ENCODE measurements at regions not wholly inside any gene's neighbourhood (a gene's known extent, or its start where the extent isn't known, plus 50 kb on each side); places are given as distances from the start of the nearest gene placed in this dataset.
"Not testable (repeated sequence)": the region's sequence is repeated elsewhere in the genome, so short reads cannot be mapped to it uniquely, and the experiment has no call there.

GRCh38 chr11:45395947-45396346, 109.8 kb upstream of the SYT13 start:
- intact Hi-C loops (cut with micrococcal nuclease) = no loop called here
- no peak for ATAC-seq
- no peak for DNase-seq

DNA sequence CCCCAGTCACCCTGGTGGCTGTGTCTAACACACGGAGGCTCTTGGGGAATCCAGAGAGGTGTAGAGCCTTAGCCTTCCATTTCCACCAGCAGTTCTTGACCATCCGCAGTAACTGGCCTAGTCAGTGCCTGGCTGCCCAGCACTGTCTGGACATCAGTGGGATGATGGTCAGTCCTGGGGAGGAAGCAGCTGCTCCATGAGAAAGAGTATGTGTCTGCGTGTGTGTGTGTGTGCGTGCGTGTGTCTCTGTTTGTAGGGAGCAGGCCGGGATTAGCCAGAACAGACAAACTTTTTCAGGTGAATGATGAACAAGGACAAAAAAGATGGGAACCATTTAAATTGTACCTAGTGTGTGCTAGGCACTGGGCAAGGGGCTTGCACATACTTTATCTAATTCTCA, 109.3 kb upstream of the SYT13 start:
- DNase-seq (no peak), ATAC-seq (no peak)
- intact Hi-C loops (cut with micrococcal nuclease) = no loop called here

- intact Hi-C loops (cut with micrococcal nuclease) = no loop called here
- no peak for ATAC-seq
- DNase-seq = no peak
Observed at GRCh38 chr11:45394294-45395085, 108.3 kb upstream of the SYT13 start.

- no peak for DNase-seq
- intact Hi-C loops (cut with micrococcal nuclease) = no loop called here
Observed at GRCh38 chr11:45393826-45394225, 107.7 kb upstream of the SYT13 start.

GRCh38 chr11:45393334-45393733, 107.2 kb upstream of the SYT13 start:
- ATAC-seq (no peak), DNase-seq (no peak)
- intact Hi-C loops (cut with micrococcal nuclease) = no loop called here

More at GRCh38 chr11:45393826-45394225, 107.7 kb upstream of the SYT13 start:
- no peak for ATAC-seq

DNA sequence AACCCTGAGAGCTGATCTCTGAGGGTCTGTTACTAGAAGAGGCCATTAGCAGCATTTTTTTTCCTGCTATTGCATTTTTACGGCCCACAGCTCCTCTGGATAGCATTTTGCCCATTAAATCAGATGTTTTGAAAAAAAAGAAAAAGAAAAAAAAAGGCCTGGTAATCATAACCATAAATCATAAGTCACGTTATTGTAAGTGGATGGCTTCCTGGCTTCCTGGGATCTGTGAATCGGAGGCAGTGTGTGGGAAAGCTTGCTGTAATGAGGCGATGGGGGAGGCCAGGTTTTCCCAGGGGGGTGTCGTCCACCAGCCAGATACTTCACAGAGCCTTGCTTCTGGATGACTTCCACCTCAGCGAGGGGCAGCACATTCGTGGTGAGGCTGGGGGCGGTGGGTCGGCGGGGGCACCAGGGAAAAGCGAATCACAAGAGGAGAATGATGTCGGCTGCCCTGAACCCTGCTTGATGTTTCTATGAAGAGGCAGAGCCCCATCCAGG, 106.5 kb upstream of the SYT13 start:
- ATAC-seq = no peak
- intact Hi-C loops (cut with micrococcal nuclease) = no loop called here
- DNase-seq = no peak

DNA sequence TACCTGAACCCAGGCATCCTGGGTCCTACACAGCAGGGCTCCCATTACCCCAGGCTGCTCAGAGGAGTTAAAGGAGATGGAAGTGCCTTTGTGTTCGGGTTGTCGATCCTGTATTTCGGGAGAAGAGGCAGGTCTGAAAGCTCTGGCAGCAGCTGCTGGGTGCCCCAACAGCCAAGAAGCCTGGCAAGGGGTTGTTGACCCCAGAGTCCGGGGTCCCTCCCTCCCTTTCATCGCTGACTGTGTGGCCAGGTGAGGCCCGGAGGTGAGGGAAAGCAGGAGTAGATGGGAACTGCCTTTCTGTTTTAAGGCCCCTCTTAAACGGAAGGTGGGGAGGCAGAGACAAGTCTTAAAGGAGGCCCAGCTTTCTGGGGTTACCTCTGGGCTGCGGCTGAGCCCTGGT, 106.0 kb upstream of the SYT13 start:
- intact Hi-C loops (cut with micrococcal nuclease) = no loop called here
- no peak for DNase-seq
- ATAC-seq = no peak

GRCh38 chr11:45391168-45391850, 105.2 kb upstream of the SYT13 start:
- intact Hi-C loops (cut with micrococcal nuclease) = no loop called here
- DNase-seq (no peak), ATAC-seq (no peak)

GRCh38 chr11:45390407-45390806, 104.3 kb upstream of the SYT13 start:
- ATAC-seq = no peak
- intact Hi-C loops (cut with micrococcal nuclease) = no loop called here
- no peak for DNase-seq

DNA sequence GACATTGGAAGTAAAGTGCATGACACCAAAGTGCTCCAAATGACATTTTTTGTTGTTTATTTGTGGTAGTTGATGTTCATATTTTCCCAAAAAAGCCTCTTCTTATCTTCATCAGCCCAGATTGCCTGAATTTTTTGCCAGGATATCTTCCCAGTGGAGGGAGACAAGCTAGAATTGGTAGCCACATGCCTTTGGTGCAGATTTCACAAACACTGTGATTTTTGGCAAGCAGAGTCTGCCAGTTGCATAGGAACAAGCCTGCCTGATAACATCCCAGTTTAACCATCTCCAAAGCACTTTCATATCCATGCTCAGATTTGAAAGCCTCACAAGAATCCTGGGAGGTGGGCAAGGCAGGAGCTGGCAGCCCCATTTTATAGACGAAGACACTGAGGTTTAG, 102.3 kb upstream of the SYT13 start:
- DNase-seq (no peak), ATAC-seq (no peak)
- intact Hi-C loops (cut with micrococcal nuclease) = no loop called here

GRCh38 chr11:45387885-45388284, 101.7 kb upstream of the SYT13 start:
- ATAC-seq; DNase-seq; intact Hi-C loops (cut with micrococcal nuclease): not testable (repeated sequence)

GRCh38 chr11:45386972-45387371, 100.8 kb upstream of the SYT13 start:
- intact Hi-C loops (cut with micrococcal nuclease) = no loop called here
- ATAC-seq = no peak
- DNase-seq = no peak

DNA sequence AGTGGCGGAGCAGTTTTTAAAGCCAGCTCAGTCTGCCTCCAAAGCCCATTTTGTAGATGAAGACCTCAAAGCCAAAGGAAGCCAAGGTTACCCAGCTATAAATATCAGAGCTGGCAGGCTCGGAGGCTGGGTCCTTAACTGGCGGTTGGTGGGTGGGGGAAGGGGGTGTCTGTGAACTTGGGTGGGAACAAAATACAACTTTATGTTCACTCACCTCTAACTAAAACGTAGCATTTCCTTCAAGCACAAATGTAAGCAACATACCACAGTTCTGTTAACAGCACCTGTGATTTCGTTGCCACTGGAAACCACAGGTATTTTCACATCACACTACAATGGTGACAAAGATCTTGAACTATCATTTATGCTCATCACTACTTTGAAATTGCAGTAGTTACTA, 99.7 kb upstream of the SYT13 start:
- DNase-seq (no peak), ATAC-seq (no peak)
- intact Hi-C loops (cut with micrococcal nuclease) = no loop called here

DNA sequence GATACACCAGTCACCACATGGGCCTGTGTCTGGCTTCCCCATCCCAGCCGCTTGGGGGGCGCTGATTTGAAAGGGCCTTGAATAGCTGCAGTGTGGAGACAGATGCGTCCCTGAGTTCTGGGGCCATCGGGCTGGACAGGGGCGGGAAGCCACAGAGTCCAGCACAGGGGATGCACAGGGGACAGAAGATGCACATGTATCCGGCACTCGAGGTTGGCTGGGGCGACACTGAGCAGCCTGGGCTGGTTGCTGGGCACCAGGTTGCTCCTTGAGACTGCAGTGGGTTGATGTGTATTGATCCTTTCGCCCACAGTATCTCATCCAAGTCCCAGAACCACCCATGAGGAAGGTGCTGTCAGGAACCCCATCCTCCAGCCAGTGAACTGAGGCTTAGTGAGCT, 99.3 kb upstream of the SYT13 start:
- no peak for ATAC-seq
- no peak for DNase-seq
- intact Hi-C loops (cut with micrococcal nuclease) = no loop called here

GRCh38 chr11:45384711-45385241, 98.6 kb upstream of the SYT13 start:
- ATAC-seq = no peak
- no peak for DNase-seq

GRCh38 chr11:45384016-45384415, 97.9 kb upstream of the SYT13 start:
- no peak for ATAC-seq
- intact Hi-C loops (cut with micrococcal nuclease) = no loop called here
- no peak for DNase-seq

More at GRCh38 chr11:45384711-45385241, 98.6 kb upstream of the SYT13 start:
- intact Hi-C loops (cut with micrococcal nuclease) = no loop called here

DNA sequence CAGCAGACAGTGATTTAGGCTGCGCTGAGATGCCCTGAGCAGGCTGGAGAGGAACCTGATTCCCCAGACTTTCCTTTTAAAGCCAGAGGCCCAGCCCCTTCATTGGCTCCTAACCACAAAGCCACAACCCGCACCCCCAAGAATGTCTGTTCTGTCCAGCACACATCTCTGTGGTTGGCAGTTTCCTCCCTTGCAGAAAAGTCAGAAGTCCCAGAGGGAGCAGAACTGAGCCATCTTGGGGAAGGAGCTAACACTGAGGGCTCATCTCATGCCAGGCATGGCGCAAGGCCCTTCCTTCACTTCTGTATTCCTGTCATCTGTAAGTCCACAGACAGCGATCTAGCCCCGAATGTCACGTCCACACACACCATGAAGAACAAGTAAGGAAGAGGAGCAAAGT, 97.1 kb upstream of the SYT13 start:
- intact Hi-C loops (cut with micrococcal nuclease) = no loop called here
- ATAC-seq (no peak), DNase-seq (no peak)

GRCh38 chr11:45382133-45382878, 96.2 kb upstream of the SYT13 start:
- ATAC-seq (no peak), DNase-seq (no peak)
- intact Hi-C loops (cut with micrococcal nuclease) = no loop called here

DNA sequence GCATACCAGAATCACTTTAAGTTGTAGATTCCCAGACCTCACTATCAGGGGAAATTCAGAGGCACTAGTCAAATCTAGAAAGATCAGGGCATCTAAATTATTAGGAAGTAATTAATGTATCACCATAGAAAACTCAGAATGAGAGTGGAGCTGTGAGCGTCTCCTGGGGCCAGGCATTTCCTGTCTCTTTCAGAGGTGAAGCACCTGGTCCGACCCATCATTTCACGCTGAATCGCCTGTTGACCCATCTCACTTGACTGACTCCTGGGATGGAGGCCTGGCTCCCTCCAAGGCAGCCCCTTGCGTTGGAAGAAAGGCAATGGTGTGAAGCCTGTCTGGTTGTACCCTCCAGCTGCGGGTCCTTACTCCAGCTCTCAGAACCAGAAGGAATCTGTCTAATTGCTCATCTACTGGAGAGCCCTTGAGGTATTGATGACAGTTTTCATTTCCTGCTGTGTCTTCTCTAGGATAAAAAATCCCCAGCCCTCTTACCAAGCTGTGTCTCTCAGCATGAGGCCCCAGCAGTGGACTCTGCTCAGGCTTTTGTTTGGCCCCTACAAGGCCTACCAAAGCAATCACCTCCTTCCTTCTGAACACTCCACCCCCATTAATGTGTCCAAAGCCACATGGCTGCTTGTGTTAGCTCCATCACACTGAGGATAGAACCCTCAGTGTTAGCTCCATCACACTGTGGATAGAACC, 93.2 kb upstream of the SYT13 start:
- no peak for DNase-seq
- intact Hi-C loops (cut with micrococcal nuclease) = loop anchor here (10.0 kb wide), 1 partner anchor 385 kb away; no protein-coding TSS in a partner anchor
- ATAC-seq = no peak
